ENCODE measurements at regions not wholly inside any gene's neighbourhood (a gene's known extent, or its start where the extent isn't known, plus 50 kb on each side); places are given as distances from the start of the nearest gene placed in this dataset.

GRCh38 chr12:25825446-25825845, 133.0 kb upstream of the RASSF8 start:
- TF ChIP-seq POLR2A (IDR thresholded peaks at IDR 0.05) (no peak), CTCF (IDR thresholded peaks at IDR 0.05 in 4 of 5, conservative IDR thresholded peaks at IDR 0.05 in 1 of 5) (no peak)

Data from gastrocnemius medialis (tissue), 4 donors.